Progenitor cell of endocrine pancreas (in vitro differentiated cells): ENCODE measurements at regions not wholly inside any gene's neighbourhood (a gene's known extent, or its start where the extent isn't known, plus 50 kb on each side); places are given as distances from the start of the nearest gene placed in this dataset.

Experiments
- DNase-seq: peaks from one replicate; pipeline ENCODE4 v3.0.0; 2021; ENCODE audit warnings: low spot score; ENCODE audit not compliant: unreplicated experiment
- H3K27ac Mint-ChIP-seq: 2 replicates; pipeline ENCODE4 v1.8.0; 2021; ENCODE audit warnings: mild to moderate bottlenecking, moderate library complexity, mixed read lengths
- H3K27me3 Mint-ChIP-seq: 2 replicates; pipeline ENCODE4 v1.8.0; 2021; ENCODE audit warnings: mixed read lengths
- H3K36me3 Mint-ChIP-seq: 2 replicates; pipeline ENCODE4 v1.8.0; 2022; ENCODE audit warnings: mixed read lengths; ENCODE audit not compliant: insufficient read depth
- H3K4me1 Mint-ChIP-seq: 2 replicates; pipeline ENCODE4 v1.8.0; 2021; ENCODE audit warnings: low read depth, mixed read lengths
- H3K4me3 Mint-ChIP-seq: 2 replicates; pipeline ENCODE4 v1.8.0; 2021; ENCODE audit warnings: low read depth, mild to moderate bottlenecking, moderate library complexity, mixed read lengths
- H3K9me3 Mint-ChIP-seq: 2 replicates; pipeline ENCODE4 v1.8.0; 2021; ENCODE audit warnings: low read depth, mixed read lengths
- CTCF ChIP-seq: fragments of 200-600 bp; sonication (generic); IDR thresholded peaks from one replicate; pipeline ENCODE4 v1.5.0; 2021; ENCODE audit warnings: antibody characterized with exemption, mild to moderate bottlenecking; ENCODE audit not compliant: unreplicated experiment

DNA sequence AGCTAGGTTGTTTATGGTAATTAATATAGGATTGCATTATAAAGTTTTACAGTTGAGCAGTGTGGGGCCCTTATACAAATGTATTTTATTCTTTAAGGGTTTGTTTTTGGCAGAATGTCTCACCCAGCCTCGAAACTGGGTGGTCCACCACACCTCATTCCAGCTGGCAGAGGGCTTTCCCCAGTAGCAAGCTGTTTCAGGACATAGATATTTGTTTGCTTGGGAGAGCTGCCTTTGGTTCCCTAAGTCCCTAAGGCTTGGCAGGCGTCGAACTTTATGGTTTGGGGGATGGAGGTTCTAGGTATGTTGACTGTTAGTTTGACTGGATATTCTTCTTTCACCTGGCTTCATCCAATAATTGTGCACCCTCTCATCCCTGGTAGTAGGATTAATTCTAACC, 205.9 kb downstream of the KCNS3 start:
- no peak for DNase-seq
- Mint-ChIP-seq H3K4me1 (no peaks in the 10 kb centered on the region), H3K4me3 (no peak overlapping the region), H3K27me3 (no peaks in the 10 kb centered on the region), H3K36me3 (no peaks in the 10 kb centered on the region), H3K9me3 (peaks cover 3% of the 10 kb centered on the region), H3K27ac (no peak overlapping the region)
- no peak for TF ChIP-seq CTCF

DNA sequence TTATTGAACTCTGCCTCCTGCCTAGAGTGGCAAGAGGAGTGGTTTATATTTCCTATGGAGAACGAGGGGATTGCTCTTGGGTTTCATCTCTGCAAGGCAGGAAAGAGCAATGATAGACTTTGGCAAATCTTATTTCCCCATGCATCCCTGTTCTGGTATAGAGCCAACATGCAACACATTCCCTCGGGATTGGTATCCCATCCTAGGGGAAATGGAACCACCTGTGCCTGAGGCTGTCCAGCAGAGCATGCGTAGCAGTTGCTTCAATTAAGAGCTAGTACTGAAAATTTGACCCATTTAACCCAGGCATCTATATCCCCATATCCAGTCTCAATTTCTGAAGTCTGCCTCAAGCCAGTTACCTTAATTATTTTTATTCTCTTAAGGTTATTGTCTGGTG, 205.3 kb downstream of the KCNS3 start:
- no peak for DNase-seq
- Mint-ChIP-seq H3K4me1 (no peaks in the 10 kb centered on the region), H3K4me3 (no peak overlapping the region), H3K9me3 (peaks cover 3% of the 10 kb centered on the region), H3K27me3 (no peaks in the 10 kb centered on the region), H3K36me3 (no peaks in the 10 kb centered on the region), H3K27ac (no peak overlapping the region)
- no peak for TF ChIP-seq CTCF

DNA sequence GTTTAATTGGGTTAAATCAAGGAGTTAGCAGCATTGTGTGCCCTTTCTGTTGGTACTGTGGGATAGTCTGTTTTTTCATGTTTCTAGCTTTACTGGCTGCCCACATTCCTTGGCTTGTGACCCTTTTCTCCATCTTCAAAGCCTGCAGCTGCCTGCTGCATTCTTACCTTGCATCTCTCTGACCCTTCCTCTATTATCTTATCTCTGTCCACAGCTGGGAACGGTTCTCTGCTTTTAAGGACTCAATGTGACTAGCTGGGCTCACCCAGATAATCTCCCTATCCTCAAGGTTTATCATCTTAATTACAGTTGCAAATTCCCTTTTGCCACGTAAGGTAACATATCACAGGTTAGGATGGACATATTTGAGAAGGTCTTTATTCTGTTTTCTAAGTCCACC, 199.7 kb downstream of the KCNS3 start:
- Mint-ChIP-seq H3K4me1 (no peaks in the 10 kb centered on the region), H3K27ac (no peak overlapping the region), H3K9me3 (peaks cover 3% of the 10 kb centered on the region), H3K4me3 (no peak overlapping the region), H3K27me3 (peaks cover 7% of the 10 kb centered on the region), H3K36me3 (no peaks in the 10 kb centered on the region)
- TF ChIP-seq CTCF = no peak
- no peak for DNase-seq

DNA sequence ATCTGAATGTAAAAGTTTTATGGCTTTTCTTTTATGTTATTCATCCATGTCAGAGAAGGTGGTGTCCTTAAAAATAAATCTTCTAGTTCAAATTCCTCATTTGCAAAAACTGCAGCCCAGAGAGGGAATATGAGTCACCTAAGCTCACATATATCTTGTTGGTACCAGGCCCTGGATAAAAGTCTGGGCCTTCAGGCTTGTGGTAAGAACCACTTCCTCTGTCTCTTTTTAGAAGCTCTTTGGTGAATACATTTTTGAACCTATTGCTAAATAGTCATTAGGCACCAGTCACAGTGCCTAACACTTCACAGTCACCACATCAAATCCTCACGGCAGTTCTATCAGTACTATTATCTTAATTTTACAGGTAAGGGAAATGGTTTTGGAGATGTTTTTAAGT, 199.2 kb downstream of the KCNS3 start:
- Mint-ChIP-seq H3K27ac (no peak overlapping the region), H3K27me3 (peaks cover 12% of the 10 kb centered on the region), H3K36me3 (no peaks in the 10 kb centered on the region), H3K4me1 (no peaks in the 10 kb centered on the region), H3K4me3 (no peak overlapping the region), H3K9me3 (peaks cover 3% of the 10 kb centered on the region)
- TF ChIP-seq CTCF = no peak
- no peak for DNase-seq

- no peaks in the 10 kb centered on the region for H3K4me1 Mint-ChIP-seq
- DNase-seq = no peak
- no peak overlapping the region for H3K27ac Mint-ChIP-seq
- peaks cover 13% of the 10 kb centered on the region for H3K27me3 Mint-ChIP-seq
- peaks cover 3% of the 10 kb centered on the region for H3K9me3 Mint-ChIP-seq
- no peak for TF ChIP-seq CTCF
- no peak overlapping the region for H3K4me3 Mint-ChIP-seq
- H3K36me3 Mint-ChIP-seq = no peaks in the 10 kb centered on the region
Observed at GRCh38 chr2:18077231-18077630, 198.8 kb downstream of the KCNS3 start.
